Thyroid gland (tissue), 4 donors: ENCODE measurements at regions not wholly inside any gene's neighbourhood (a gene's known extent, or its start where the extent isn't known, plus 50 kb on each side); places are given as distances from the start of the nearest gene placed in this dataset.

ENCODE experiments used
- DNase-seq, 2 donors: peaks; one replicate each; pipeline ENCODE4 v3.0.0-alpha.2; 2019
- H3K27ac ChIP-seq, 3 donors: fragments of 200-600 bp; sonication (generic); 1 replicate in 2 of 3; 2 replicates in 1 of 3; pipeline ENCODE4 v1.5.1; 2016 to 2019; ENCODE audit warnings: mild to moderate bottlenecking in 1 of 3, moderate library complexity in 1 of 3
- H3K27me3 ChIP-seq: fragments of 200-600 bp; sonication (generic); one replicate; pipeline ENCODE4 v1.5.1; 2019
- H3K36me3 ChIP-seq, 2 donors: fragments of 200-600 bp; sonication (generic); one replicate each; pipeline ENCODE4 v1.5.1; 2016 to 2019
- H3K4me1 ChIP-seq, 2 donors: fragments of 200-600 bp; sonication (generic); one replicate each; pipeline ENCODE4 v1.5.1; 2017 to 2019
- H3K4me3 ChIP-seq, 3 donors: fragments of 200-600 bp; sonication (generic); replicated peaks in 1 of 3; 1 replicate in 2 of 3; 2 replicates in 1 of 3; pipeline ENCODE4 v1.5.1; 2016; ENCODE audit warnings: mild to moderate bottlenecking in 1 of 3
- H3K9me3 ChIP-seq: fragments of 200-600 bp; sonication (generic); one replicate; pipeline ENCODE4 v1.5.1; 2017
- POLR2A ChIP-seq, 2 donors: fragments of 450-650 bp; IDR thresholded peaks; one replicate each; pipeline ENCODE4 v1.6.1; 2017; ENCODE audit warnings: antibody characterized with exemption in 2 of 2, mild to moderate bottlenecking in 2 of 2, moderate library complexity in 1 of 2
- WGBS, 2 donors: methylation state at CpG; one replicate each; pipeline ENCODE4 v1.1.5; 2017; 5-methylcytosine and 5-hydroxymethylcytosine counted together
- intact Hi-C: fragments of 100-400 bp; cut with DNase I; formaldehyde crosslinking; loops from one replicate; pipeline ENCODE4 v1.15.1; 2023
- TF ChIP-seq, protein P1 (sequence below), 6 experiments: fragments of 200-600 bp in 3 of 6; fragments of 450-650 bp in 3 of 6; sonication (generic) in 3 of 6; IDR thresholded peaks; one replicate each; pipeline ENCODE4 v1.5.1; 2016 to 2019; ENCODE audit warnings: antibody characterized with exemption in 6 of 6, mild to moderate bottlenecking in 2 of 6, inconsistent platforms in 1 of 6, moderate library complexity in 1 of 6

DNA sequence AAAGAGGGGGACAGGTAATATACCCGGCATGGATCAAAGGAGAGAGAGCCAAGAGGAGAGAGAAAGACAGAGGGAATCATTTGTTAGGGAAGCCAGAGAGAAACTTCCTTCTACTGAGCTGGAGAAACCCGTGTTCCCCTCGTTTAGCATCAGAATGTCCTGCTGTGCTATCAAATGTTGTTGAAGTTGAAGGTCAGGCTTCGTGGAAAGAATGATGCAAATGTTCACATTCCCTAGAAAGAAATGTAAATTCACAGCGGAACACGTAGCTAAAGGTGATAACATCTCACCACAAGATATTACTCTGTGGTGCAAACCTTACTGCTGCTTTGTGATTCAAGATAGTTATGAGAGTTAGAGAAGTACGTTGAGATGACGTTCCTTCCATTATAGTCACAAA, 258.1 kb downstream of the LNPK start:
- no peak overlapping the region for H3K4me3 ChIP-seq
- H3K4me1 ChIP-seq = no peaks in the 10 kb centered on the region
- whole genome bisulfite sequencing, 2 donors = 49 to 55% methylated on average over 8 of the region's 8 CpGs
- H3K27me3 ChIP-seq = no peaks in the 10 kb centered on the region
- H3K9me3 ChIP-seq = no peaks in the 10 kb centered on the region
- no peak overlapping the region for H3K27ac ChIP-seq
- H3K36me3 ChIP-seq = no peaks in the 10 kb centered on the region
- DNase-seq = no peak
- TF ChIP-seq, protein P1, sequence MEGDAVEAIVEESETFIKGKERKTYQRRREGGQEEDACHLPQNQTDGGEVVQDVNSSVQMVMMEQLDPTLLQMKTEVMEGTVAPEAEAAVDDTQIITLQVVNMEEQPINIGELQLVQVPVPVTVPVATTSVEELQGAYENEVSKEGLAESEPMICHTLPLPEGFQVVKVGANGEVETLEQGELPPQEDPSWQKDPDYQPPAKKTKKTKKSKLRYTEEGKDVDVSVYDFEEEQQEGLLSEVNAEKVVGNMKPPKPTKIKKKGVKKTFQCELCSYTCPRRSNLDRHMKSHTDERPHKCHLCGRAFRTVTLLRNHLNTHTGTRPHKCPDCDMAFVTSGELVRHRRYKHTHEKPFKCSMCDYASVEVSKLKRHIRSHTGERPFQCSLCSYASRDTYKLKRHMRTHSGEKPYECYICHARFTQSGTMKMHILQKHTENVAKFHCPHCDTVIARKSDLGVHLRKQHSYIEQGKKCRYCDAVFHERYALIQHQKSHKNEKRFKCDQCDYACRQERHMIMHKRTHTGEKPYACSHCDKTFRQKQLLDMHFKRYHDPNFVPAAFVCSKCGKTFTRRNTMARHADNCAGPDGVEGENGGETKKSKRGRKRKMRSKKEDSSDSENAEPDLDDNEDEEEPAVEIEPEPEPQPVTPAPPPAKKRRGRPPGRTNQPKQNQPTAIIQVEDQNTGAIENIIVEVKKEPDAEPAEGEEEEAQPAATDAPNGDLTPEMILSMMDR (IDR thresholded peaks at IDR 0.05) = no peak
- no peak for TF ChIP-seq POLR2A (IDR thresholded peaks at IDR 0.05)
- intact Hi-C loops = no loop called here

DNA sequence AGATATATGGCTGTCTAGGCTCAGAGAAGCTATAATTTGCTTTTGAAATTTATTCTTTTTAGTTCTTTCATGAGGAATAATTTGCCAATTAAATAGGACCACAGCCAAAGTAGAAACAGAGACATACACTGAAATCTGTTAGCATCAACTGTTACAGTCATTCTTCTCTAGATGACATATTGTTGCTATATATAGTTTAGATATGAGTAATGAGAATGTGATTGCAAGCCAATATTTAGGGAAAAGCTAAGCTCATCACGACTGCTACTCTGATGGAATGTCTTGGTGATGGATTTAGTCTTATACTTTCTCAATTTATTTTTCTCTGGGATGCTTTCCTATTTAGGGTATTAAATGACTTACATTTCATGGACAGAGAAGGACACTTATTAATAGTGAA, 259.1 kb downstream of the LNPK start:
- H3K4me1 ChIP-seq = no peaks in the 10 kb centered on the region
- TF ChIP-seq, protein P1 (IDR thresholded peaks at IDR 0.05) = no peak
- no peak for TF ChIP-seq POLR2A (IDR thresholded peaks at IDR 0.05)
- no peaks in the 10 kb centered on the region for H3K36me3 ChIP-seq
- H3K9me3 ChIP-seq = no peaks in the 10 kb centered on the region
- H3K27me3 ChIP-seq = no peaks in the 10 kb centered on the region
- WGBS, 2 donors = 58 to 63% methylated on average over 1 of the region's 1 CpG
- no peak for DNase-seq
- intact Hi-C loops = no loop called here
- H3K27ac ChIP-seq = no peak overlapping the region
- H3K4me3 ChIP-seq = no peak overlapping the region

DNA sequence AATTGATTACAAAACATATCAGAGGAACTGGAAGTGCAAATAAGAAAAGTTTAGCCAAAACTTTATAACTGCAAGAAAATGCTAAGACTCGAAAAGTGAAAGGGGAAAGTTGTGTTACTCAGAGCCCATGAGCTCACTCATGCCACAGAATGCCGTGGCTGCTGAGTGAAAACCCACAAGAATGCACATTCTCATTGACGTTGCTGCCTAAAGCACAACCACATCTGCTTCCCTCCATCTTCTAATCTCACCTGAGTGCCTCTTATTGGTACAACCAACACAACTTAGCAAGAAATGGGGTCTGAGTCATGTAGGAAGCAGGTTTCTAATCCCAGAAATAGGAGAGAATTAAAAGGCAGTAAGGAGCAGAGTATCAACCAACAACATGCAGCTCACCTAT, 259.7 kb downstream of the LNPK start:
- no peak overlapping the region for H3K27ac ChIP-seq
- intact Hi-C loops = no loop called here
- H3K27me3 ChIP-seq = no peaks in the 10 kb centered on the region
- H3K9me3 ChIP-seq = no peaks in the 10 kb centered on the region
- 85% methylated on average over 3 of the region's 3 CpGs for WGBS, 2 donors
- H3K4me1 ChIP-seq = no peaks in the 10 kb centered on the region
- no peak overlapping the region for H3K4me3 ChIP-seq
- no peaks in the 10 kb centered on the region for H3K36me3 ChIP-seq
- DNase-seq = no peak
- TF ChIP-seq, protein P1 (IDR thresholded peaks at IDR 0.05) = no peak
- TF ChIP-seq POLR2A (IDR thresholded peaks at IDR 0.05) = no peak

DNA sequence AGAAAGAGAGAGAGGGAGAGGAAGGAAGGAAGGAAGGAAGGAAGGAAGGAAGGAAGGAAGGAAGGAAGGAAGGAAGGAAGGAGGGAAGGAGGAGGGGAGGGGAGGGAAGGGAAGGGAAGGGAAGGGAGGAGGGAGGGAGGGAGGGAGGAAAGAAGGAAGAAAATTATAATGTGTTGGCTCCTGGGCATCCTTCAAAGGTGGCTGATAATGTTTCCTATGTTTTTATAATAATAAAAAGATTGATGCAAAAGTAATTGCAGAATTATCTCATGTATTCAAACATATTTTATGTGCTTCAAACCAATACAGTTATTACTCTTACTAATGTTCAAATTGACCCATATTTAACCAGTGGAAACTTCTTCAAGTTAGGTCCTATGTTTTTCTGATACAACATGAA, 260.9 kb downstream of the LNPK start:
- Histone ChIP-seq H3K4me3 (no peak overlapping the region), H3K27me3 (no peaks in the 10 kb centered on the region), H3K36me3 (no peaks in the 10 kb centered on the region), H3K27ac (no peak overlapping the region), H3K9me3 (no peaks in the 10 kb centered on the region), H3K4me1 (no peaks in the 10 kb centered on the region)
- TF ChIP-seq POLR2A (IDR thresholded peaks at IDR 0.05) = no peak
- TF ChIP-seq, protein P1 (IDR thresholded peaks at IDR 0.05) = no peak
- intact Hi-C loops = no loop called here
- no peak for DNase-seq

DNA sequence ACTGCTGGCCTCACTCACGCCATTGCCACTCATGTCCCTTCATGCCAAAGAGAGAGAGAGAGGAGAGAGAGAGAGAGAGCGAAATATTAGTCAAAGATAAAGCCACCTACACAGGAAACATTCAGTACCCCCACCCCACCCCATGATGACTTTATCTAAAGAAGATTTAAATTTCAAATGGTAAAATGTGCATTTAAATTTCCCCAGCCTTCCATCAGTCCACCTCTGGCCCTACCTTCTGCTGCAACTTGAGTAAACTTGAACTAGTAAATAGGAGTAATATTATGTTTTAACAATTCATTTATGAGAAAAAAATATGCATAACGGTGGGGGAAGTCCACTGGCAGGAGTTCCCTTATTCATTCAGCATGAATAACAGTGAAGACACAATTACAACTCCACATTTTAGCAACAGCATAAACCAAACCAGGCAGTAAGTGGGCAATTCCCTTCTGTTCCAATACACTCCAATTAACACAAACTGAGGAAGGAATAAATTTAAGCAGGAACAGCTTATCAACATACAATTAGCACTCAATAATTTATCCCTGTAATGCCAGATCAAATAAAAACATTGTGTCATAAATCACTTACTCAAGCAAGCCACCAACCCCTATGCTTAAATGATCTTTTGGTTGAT, 264.2 kb downstream of the LNPK start:
- H3K27me3 ChIP-seq = no peaks in the 10 kb centered on the region
- H3K4me1 ChIP-seq = no peaks in the 10 kb centered on the region
- TF ChIP-seq, protein P1 (IDR thresholded peaks at IDR 0.05) = no peak
- no peak for TF ChIP-seq POLR2A (IDR thresholded peaks at IDR 0.05)
- WGBS, 2 donors = 56 to 63% methylated on average over 3 of the region's 3 CpGs
- H3K36me3 ChIP-seq = no peaks in the 10 kb centered on the region
- DNase-seq = no peak
- intact Hi-C loops = no loop called here
- no peak overlapping the region for H3K27ac ChIP-seq
- no peaks in the 10 kb centered on the region for H3K9me3 ChIP-seq
- H3K4me3 ChIP-seq = no peak overlapping the region
